MM.1S (cell line): ENCODE measurements at regions not wholly inside any gene's neighbourhood (a gene's known extent, or its start where the extent isn't known, plus 50 kb on each side); places are given as distances from the start of the nearest gene placed in this dataset.

Experiments
- EZH2phosphoT487 ChIP-seq: fragments of 300-600 bp; sonication (generic); IDR thresholded peaks from 2 replicates; pipeline ENCODE4 v1.6.1; 2018; ENCODE audit warnings: antibody characterized with exemption, low read length
- TF ChIP-seq, protein P1 (sequence below): fragments of 300-600 bp; sonication (generic); IDR thresholded peaks from 2 replicates; pipeline ENCODE4 v1.5.1; 2016; ENCODE audit warnings: antibody characterized with exemption, low read length, mixed read lengths

DNA sequence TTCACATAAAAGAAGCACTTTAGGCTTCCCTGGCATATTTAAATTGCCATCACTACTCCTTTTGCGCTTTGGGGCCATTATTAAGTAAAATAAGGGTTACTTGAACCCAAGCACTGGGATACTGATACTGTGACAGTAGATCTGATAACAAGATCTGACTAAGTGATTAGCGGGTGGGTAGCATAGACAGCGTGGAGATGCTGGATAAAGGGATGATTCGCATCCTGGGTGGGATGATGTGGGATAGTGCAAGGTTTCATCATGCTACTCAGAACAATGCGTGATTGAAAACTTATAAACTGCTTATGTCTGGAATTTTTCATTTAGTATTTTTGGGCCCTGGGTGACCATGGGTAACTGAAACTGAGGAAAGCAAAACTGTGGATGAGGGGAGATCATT is 75.1 kb downstream of the PTTG1 start:
- TF ChIP-seq, protein P1, sequence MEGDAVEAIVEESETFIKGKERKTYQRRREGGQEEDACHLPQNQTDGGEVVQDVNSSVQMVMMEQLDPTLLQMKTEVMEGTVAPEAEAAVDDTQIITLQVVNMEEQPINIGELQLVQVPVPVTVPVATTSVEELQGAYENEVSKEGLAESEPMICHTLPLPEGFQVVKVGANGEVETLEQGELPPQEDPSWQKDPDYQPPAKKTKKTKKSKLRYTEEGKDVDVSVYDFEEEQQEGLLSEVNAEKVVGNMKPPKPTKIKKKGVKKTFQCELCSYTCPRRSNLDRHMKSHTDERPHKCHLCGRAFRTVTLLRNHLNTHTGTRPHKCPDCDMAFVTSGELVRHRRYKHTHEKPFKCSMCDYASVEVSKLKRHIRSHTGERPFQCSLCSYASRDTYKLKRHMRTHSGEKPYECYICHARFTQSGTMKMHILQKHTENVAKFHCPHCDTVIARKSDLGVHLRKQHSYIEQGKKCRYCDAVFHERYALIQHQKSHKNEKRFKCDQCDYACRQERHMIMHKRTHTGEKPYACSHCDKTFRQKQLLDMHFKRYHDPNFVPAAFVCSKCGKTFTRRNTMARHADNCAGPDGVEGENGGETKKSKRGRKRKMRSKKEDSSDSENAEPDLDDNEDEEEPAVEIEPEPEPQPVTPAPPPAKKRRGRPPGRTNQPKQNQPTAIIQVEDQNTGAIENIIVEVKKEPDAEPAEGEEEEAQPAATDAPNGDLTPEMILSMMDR = no peak
- no peak for TF ChIP-seq EZH2phosphoT487
